ENCODE measurements at regions not wholly inside any gene's neighbourhood (a gene's known extent, or its start where the extent isn't known, plus 50 kb on each side); places are given as distances from the start of the nearest gene placed in this dataset.

DNA sequence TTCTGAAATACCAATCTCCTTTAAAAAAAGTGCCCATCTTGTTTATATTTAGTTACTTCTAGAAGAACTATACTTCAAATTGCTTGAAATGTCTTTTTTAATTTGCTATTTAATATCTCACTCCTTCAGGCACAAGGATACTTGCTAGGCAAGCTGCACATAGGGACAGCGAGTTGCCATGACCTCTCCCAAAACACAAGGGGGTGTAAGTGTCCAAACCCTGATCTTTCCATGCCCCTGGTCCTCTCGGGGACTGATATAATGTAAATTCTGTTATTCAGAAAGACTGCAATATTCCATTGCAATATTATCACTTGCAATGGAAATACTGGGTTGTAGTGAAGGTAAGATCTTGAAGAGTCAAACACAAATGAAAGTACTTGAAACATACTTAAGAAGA is 480.4 kb downstream of the CETN3 start:
- ATAC-seq, result no peak
- no peak for DNase-seq (ENCODE audit: missing footprints)
- intact Hi-C loops (cut with DNase I), result no loop called here

DNA sequence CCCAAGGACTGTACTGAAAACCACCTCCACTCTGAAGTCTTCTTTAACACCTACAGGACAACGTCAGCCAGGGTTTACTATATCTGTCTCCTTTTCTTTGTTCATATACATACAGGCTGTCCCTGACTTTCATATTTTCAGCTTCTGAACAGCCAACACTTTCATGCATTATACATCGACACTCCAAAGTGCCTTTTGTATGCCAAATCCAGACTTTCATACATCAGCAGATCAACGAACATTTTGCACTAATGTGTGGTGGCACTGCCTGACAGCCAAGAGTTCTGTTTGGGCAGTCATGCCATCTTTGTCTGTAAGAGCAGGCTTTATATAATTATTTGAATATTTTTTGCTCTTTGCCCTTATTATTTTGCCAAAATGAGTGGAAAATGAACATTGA is 487.4 kb downstream of the CETN3 start:
- DNase-seq (ENCODE audit: missing footprints) (no peak), ATAC-seq (no peak)
- intact Hi-C loops (cut with DNase I), result no loop called here

DNA sequence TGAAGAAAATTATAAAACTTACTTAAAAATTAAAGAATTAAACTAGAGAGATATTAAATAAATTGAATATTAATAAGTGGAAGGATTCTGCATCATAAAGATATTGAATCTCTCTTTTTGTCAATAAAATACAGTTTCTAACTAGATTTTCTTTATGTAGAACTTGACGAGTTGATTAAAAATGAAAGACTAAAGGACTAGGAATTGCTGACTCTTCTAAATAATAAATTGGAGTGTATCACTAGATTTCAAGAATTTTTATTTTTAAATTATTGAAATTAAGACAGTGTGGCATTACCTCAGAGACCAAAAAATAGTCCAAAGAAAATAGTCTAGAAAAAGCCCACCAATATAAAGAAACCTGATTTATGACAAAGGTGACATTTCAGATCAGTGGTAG is 492.4 kb downstream of the CETN3 start:
- DNase-seq (ENCODE audit: missing footprints) (no peak), ATAC-seq (no peak)
- intact Hi-C loops (cut with DNase I), result no loop called here

DNA sequence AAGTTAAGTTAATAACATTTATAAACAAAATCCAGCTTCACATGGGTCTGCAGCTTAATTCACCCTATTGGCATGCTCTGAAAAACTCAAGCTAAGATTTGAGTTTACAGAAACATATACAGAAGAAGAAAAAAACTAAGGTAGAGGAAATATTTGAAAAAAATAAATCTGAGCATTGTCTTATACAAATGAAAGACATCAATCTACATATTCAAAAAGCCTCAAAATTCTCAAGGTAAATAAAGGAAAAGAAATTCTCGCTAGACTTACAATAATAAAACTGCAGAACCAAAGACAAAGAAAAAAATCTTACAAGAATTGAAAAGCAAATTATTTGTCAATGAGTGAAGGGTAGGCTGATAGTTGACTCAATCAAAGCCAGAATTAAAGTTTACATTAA is 493.4 kb downstream of the CETN3 start:
- no peak for DNase-seq (ENCODE audit: missing footprints)
- no peak for ATAC-seq
- intact Hi-C loops (cut with DNase I), result no loop called here

DNA sequence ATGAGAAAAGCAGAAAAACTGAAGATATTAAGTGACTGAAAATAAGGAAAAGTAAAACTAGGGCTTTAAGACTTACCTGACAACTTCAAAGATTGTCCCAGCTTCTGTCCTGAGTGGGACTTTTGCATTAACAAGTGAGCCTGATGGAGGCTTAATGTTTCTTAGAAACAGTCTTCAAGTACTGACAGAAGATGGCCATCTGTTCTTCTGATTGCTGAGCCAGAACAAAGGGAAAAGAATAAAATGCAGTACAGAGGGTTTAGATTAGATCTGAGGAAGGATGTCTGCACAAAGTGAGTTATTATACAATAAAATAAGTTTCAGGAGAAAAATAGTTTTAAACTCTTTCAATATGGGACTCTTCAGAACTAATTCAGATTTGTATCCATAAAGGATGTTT is 500.7 kb downstream of the CETN3 start:
- intact Hi-C loops (cut with DNase I), result no loop called here
- ATAC-seq, result no peak
- DNase-seq (ENCODE audit: missing footprints), result no peak

DNA sequence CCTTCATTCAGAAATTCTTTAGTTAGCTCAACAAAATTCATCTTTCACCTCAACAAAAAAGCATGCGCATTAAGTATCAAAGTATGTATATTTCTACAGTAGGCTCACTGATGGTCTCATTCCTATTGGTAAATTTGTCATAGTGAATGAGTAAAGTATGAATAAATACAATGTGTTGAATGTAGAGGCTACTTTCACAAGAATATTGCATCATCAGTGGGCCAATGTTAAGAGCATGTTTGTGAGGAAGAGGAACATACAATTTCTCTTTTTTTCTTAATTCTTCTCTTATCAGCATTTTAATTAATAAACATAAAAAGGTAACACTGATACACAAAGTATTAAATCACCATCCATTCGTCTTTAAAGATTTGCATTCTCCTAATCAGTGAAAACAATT is 505.1 kb downstream of the CETN3 start:
- DNase-seq (ENCODE audit: missing footprints) (no peak), ATAC-seq (no peak)
- intact Hi-C loops (cut with DNase I), result no loop called here

DNA sequence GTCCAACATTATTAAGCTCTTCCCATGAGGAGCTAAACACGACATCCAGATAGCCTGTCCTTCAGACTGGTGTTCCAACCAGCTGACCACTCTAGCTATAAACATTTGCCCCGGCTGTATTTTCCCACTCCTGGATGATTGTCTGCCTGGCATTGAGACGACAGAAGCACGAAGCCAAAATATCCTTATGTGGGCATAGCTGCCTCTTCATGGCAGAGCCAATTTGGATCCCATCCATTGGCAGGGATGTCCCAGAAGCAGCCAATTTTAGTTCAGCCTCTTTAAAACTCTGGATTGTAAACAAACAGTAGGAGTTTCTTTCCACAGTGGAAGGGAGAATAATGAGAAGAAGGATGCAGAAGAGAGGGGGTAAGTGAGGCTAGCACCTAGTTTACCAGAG is 507.6 kb downstream of the CETN3 start:
- DNase-seq (ENCODE audit: missing footprints), result no peak
- intact Hi-C loops (cut with DNase I), result no loop called here
- ATAC-seq, result peak; percentile 90

DNA sequence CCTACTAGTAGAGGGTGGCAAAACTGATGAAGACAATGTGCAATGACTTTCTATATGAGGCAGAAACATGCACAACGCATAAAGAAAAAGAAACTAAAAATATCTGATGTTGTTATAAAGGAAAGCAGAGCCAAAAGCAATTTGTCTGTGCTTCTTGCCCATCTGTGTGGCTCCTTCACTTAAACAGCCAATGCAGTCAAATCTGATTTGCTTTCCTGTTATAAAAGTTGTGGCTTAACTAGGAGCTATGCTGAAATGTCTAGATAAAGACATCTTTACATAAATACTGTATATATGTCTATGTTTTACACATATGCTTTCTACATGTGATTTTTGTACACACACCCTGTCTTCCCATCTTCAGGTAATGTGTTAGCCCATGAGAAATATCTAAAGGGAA is 508.2 kb downstream of the CETN3 start:
- intact Hi-C loops (cut with DNase I), result no loop called here
- no peak for ATAC-seq

DNA sequence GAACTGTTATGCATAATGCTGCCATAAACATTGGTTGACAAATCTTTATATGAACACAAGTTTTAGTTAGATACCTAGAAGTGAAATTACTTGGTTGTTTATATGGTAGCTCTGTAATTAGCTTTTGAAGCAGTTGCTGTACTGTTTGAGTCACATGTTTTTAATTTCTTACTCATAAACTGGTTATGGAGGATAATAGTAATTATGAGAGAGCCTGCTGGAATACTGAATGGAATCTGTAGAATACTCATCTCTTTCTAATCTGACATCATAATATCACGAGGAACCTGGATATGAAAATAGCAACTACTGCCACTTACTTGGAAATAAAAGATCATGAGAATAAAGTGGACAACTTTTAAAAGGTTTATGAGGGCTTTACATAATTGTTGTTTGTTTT is 509.2 kb downstream of the CETN3 start:
- intact Hi-C loops (cut with DNase I), result no loop called here
- no peak for ATAC-seq

More for the DNA sequence above, 508.2 kb downstream of the CETN3 start:
- no peak for DNase-seq (ENCODE audit: missing footprints)

DNA sequence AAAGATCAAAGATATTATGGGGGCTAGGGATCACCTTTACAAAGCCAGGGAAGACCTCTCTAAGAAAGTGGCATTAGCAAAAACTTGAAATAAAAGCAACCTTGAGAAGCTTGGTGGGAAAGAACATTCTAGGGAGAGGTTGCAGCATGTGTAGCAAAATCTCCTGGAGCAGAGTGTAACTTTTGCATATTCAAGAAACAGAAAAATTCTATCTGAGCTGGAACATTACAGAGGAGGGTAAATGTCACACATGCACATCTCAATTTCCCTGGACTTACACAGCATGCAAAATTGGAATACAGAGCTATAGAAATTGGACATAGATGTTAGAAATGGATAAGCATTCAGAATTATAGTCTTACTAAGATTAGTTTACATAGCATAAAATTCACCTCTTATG is 510.0 kb downstream of the CETN3 start:
- DNase-seq (ENCODE audit: missing footprints), result no peak
- intact Hi-C loops (cut with DNase I), result no loop called here
- no peak for ATAC-seq

More for the DNA sequence above, 509.2 kb downstream of the CETN3 start:
- no peak for DNase-seq (ENCODE audit: missing footprints)

DNA sequence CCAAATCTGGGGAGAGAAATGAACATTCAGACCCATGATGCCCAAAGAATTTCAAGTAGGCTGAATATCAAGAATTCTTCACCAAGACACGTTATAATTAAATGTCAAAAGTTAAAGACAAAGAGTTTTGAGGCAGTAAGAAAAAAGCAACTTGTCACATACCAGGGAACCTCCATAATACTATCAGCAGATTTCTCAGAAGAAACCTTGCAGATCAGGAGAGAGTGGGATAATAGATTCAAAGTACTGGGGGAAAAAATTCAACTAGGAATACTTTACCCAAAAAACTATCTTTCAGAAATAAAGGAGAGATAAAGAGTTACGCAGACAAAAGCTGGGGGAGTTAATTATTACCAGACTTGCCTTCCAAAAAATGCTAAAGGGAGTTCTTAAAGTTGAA is 516.0 kb downstream of the CETN3 start:
- intact Hi-C loops (cut with DNase I), result no loop called here
- no peak for DNase-seq (ENCODE audit: missing footprints)
- no peak for ATAC-seq

DNA sequence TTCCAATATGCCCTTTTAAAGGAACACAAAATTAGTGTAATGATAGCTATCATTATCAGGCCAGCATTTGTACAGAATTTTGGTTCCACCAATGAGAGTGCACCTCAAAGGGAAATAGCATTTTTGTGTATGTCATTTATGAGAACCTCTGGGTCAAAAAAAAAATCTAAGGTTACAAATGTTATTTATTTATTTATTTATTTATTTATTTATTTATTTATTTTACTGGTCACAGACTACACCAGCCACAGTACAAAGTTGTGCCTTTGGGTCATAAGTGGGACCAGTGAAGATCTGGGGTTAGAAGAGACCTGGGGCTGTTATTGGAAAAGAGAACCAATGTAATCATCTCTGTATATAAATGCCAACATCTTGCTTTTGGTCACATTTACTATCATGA is 523.9 kb downstream of the CETN3 start:
- no peak for DNase-seq (ENCODE audit: missing footprints)
- ATAC-seq, result no peak
- intact Hi-C loops (cut with DNase I), result no loop called here

DNA sequence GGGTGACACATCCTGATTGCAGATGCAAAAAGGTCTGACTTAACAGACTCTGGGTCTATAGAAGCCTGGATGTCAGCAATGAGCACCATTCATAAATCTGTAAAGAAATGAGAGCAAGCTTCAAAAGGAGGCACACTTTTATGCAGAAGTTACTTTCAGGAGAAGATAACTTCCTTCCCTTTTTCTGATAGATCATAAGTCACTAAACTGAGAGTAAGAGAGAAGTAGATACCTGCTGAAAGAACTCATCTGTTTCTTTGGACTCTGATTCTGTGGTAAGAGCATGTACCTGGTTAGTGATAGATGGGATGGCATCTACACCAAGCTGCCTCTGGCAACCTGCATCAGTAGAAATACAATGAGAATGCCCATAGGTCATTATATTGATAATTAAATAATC is 525.6 kb downstream of the CETN3 start:
- DNase-seq (ENCODE audit: missing footprints), result no peak
- no peak for ATAC-seq
- intact Hi-C loops (cut with DNase I), result no loop called here

DNA sequence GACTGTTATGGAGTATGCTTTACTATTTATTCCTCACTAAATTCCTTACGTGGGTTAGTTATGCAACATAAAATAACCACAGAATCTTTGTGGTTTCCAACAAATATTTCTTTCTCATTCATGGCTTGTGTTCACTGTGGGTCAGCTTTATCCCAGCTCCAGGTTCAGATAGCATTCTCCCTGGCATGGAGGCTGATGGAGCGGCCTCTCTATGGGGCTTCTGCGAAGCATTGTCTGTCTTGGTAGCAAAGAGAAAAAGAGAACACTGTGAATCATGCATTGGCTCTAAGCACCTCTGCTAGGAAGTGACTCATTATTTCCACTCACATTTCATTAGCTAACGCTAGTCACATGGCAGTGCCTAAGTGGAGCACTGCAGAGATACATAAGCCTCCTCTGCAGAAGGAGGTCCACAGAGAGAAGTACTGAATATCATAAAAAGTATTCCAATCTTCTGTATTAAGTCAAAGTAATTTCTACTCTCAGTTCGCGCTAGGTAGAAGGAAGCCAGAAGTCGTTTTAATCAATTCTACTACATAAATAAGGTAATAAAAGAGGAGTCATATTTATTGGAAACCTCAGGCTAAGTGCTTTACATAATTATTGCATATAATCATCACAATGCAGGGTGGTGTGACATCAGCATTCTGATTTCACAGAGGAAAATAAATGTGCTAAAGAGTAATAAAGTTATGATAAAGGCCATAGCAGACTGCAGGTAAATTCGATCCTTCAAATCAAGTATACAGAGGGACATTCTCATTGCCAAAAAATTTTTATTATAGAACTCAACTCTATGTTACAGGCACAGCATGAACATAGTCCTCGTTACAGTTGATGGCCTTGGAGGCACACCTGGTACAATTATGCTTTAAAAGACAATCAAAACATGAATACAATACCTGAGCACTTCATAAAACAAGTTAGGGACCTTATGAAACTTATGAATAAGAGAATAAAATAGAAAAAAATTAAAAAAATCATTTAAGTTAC is 531.1 kb downstream of the CETN3 start:
- intact Hi-C loops (cut with DNase I), result no loop called here
- ATAC-seq, result no peak
- no peak for DNase-seq (ENCODE audit: missing footprints)

DNA sequence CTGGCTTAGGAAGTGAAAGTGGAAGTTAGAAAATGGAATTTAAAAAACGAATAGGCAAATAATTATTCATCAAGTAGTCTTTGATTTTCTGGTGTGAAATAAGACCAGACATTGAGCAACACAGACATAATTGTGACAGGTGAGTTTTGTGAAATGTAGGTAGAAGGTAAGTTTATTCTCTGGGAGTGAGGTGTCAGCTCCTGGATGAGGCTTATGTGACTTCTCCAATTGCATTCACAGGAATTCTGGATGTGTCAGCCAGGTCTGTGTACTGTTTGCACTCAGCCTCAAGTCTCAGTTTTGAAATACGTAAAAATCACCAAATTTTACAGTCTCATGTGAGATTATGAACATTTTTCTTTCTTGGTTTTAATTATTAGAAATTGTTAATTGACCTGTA is 537.6 kb downstream of the CETN3 start:
- intact Hi-C loops (cut with DNase I), result no loop called here
- ATAC-seq, result no peak
- no peak for DNase-seq (ENCODE audit: missing footprints)

DNA sequence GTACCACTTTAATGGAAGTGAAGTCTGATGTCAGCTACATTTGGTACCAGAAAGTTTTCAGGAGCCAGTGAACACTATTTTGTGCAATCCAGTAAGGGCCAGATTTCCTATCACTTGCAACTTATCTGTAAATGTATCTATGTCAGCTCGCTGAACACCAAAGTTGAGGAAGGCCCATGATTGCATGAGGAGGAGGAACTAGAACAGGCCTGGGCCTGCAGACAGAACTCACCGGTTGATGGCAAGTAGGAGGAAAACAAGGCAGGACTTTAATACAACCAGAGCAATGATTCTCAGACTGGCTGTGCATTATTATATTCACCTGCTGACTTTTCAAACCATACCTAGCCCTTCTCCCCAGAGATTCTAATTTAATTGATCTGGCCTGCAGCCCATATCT is 540.2 kb downstream of the CETN3 start:
- ATAC-seq (no peak), DNase-seq (ENCODE audit: missing footprints) (no peak)
- intact Hi-C loops (cut with DNase I), result no loop called here

DNA sequence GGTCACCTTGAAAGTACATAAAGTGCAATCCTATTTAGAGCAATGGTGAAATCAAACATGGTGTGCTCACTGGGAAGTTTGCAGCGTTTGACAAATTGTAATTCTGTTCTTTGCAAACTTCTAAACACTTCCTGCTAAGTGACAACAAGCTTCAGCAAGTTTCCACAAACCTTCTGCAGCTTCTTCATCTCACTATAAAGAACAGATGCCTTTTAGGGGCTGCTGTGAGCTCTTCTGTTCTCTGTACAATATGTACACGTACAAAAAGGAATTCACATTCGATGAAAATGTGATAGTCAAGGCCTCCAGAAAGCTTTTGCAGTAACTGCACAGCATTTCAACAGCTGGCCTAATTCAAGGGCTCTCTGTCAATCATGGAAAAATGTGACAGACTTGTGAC is 543.1 kb downstream of the CETN3 start:
- DNase-seq (ENCODE audit: missing footprints) (no peak), ATAC-seq (no peak)
- intact Hi-C loops (cut with DNase I), result no loop called here

DNA sequence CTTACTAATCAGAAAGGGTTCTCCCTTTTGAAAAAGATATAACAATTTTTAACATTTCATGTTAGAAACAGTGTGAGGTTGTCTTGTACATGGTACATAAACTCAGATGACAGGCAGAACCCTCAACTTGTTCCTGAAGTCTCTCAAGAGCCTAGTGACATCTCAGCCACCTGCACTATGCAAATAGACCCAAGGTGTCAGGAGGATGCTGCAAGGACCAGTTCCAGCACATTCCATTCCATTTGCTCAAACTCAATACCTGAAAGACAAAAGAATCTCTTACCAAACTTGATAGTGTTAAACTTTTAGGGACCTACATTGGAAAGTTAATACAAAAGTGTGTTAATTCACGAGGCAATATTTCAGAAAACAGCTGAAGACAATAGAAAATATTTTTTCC is 544.6 kb downstream of the CETN3 start:
- ATAC-seq (no peak), DNase-seq (ENCODE audit: missing footprints) (no peak)
- intact Hi-C loops (cut with DNase I), result no loop called here

DNA sequence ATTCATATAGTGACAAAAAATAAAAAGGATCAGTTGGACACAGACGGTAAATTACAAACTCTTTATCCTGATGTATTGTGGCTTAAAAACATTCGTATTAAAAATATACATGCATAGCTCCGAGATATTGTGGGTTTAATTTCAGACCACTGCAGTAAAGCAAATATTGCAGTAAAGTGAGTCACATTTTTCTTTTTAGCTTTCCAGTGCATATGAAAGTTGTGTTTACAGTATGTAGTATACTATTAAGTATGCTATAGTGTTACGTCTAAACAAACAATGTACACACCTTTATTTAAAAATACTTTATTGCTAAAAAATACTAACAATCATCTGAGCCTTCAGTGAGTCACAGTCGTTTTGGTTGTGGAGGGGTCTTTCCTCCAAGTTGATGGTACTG is 551.8 kb downstream of the CETN3 start:
- ATAC-seq (no peak), DNase-seq (ENCODE audit: missing footprints) (no peak)
- intact Hi-C loops (cut with DNase I), result no loop called here

DNA sequence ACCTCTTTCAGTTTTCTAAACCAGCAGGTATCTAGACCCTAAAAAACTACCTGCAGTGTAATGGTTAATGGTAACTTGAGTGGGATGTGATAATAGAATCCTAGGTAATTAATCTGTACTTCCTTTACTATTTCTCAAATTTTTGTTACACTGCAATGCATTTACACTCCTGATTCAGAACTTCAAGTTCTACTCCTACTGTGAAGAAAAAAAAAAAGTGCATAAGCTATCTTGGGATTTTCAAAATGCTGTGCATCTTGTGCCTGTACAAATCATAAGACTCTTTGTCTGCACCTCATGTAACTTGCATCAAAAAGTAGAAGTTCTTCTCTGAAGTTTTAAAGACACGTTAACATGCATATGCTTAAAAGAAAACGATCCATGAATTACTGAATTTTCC is 554.1 kb downstream of the CETN3 start:
- no peak for DNase-seq (ENCODE audit: missing footprints)
- no peak for ATAC-seq
- intact Hi-C loops (cut with DNase I), result no loop called here

DNA sequence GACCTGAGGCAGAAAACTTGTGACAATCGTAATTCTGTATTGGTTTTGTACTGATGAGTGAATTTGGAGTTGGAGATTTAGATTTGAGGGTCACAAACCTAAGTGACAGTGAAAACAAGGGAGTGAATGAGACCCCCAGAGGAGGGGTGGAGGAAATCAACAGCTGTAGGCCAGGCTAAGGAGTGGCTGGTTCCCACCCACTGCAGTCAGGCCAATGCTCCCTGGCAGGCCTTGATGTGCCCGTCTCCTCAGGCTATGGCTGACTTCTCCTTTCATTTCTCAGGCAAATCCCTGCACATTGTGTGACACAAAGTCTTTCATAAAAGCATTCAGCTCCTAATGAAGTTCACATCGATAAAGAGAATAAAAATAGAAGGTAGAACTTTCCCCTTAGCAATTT is 557.6 kb downstream of the CETN3 start:
- no peak for DNase-seq (ENCODE audit: missing footprints)
- no peak for ATAC-seq
- intact Hi-C loops (cut with DNase I), result no loop called here

All from Right ventricle myocardium inferior (tissue), 1 donor.